SU-DHL-6 (cell line): ENCODE measurements at regions not wholly inside any gene's neighbourhood (a gene's known extent, or its start where the extent isn't known, plus 50 kb on each side); places are given as distances from the start of the nearest gene placed in this dataset.

Experiments used
- CTCF ChIP-seq: fragments of 200-600 bp; sonication (generic); IDR thresholded peaks from one replicate; pipeline ENCODE4 v1.5.1; 2017; ENCODE audit warnings: antibody characterized with exemption, mild to moderate bottlenecking, low read length, moderate library complexity; ENCODE audit not compliant: insufficient read depth, poor library complexity, severe bottlenecking
- EZH2phosphoT487 ChIP-seq: fragments of 200-600 bp; sonication (generic), shearing (Covaris generic); conservative IDR thresholded peaks from 2 replicates; pipeline ENCODE4 v1.6.1; 2018; ENCODE audit warnings: mild to moderate bottlenecking, antibody characterized with exemption, low read length, moderate library complexity, mixed read lengths

- TF ChIP-seq CTCF (no peak), EZH2phosphoT487 (no peak)
Observed at GRCh38 chr1:90836345-90836679, 119.2 kb upstream of the BARHL2 start.
